ENCODE measurements at regions not wholly inside any gene's neighbourhood (a gene's known extent, or its start where the extent isn't known, plus 50 kb on each side); places are given as distances from the start of the nearest gene placed in this dataset.

DNA sequence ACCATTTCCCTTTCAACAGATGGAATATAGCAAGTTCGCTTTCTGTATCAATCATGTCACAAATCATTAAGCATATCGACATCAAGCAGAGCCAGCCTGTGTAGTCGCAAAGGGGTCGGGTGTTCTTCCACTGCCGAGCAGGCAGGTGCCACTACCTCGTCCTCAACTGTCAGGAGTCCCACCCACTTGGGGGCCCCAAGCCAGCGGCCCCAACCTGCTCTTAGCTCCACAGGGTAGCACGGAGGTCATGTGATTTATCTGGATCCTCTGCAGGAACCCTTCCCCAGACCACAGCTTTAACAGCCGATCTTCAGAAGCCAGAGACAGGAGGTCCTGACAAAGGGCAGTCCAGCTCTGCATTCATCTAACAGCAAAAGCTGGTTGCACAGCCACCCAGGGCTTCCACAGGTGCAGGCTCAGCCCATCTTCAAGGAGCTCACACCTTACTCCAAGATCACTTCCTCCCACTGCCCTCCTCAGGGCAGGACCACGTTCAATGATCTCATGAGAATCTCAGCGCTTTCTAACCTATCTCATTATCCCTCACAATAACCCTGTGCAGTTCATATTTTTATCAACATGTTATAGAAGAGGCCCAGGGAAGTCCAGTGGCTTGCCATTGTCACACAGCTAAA, 110.2 kb downstream of the TRIM29 start:
- DNase-seq (ENCODE audit: low spot score), result peak; percentile 16
- no peaks in the 10 kb centered on the region for H3K27me3 ChIP-seq (ENCODE audit: control insufficient read depth in 4 of 4, insufficient read depth in 4 of 4, low read length in 3 of 4)
- H3K27ac ChIP-seq (ENCODE audit: low read depth in 1 of 2, low read length in 2 of 2), result no peak overlapping the region

DNA sequence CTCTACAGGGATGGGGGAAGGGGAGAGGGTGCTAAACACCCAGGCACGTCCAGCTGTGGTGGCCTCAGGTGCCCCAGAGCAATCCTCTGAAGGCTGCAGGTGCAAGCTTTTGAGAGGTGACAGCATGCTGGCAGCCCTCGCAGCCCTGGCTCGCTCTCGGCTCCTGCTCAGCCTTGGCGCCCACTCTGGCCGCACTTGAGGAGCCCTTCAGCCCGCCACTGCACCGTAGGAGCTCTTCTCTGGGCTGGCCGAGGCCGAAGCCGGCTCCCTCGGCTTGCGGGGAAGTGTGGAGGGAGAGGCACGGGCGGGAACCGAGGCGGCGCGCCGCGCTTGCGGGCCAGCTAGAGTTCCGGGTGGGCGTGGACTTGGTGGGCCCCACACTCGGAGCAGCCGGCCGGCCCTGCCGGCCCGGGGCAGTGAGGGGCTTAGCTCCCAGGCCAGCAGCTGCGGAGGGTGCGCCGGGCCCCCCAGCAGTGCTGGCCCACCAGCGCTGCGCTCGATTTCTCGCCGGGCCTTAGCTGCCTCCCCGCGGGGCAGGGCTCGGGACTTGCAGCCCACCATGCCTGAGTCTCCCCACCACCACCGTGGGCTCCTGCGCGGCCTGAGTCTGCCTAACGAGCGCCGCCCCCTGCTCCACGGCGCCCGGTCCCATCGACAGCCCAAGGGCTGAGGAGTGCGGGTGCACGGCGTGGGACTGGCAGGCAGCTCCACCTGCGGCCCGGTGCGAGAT, 112.1 kb downstream of the TRIM29 start:
- no peak for TF ChIP-seq CTCF (IDR thresholded peaks at IDR 0.05; ENCODE audit: low read depth, low read length, missing input control)
- no peak for TF ChIP-seq GABPA (IDR thresholded peaks at IDR 0.05 in 1 of 2, conservative IDR thresholded peaks at IDR 0.05 in 1 of 2)
- no peak for TF ChIP-seq RXRA (IDR thresholded peaks at IDR 0.05)
- TF ChIP-seq EGR1 (IDR thresholded peaks at IDR 0.05; ENCODE audit: low read depth in 2 of 2), result no peak
- TF ChIP-seq HNF4A (conservative IDR thresholded peaks at IDR 0.05), result no peak
- TF ChIP-seq HNF4G (IDR thresholded peaks at IDR 0.05), result no peak
- no peak for TF ChIP-seq SP1 (IDR thresholded peaks at IDR 0.05)
- TF ChIP-seq FOXA2 (IDR thresholded peaks at IDR 0.05), result no peak
- no peak overlapping the region for H3K4me3 ChIP-seq (ENCODE audit: low read depth in 1 of 3, low read length in 3 of 3)
- H3K4me1 ChIP-seq (ENCODE audit: control insufficient read depth in 4 of 4, insufficient read depth in 4 of 4, low read length in 3 of 4), result peaks cover 2 to 13% (median 7%) of the 10 kb centered on the region in 4 donors
- H3K9me3 ChIP-seq (ENCODE audit: control insufficient read depth in 4 of 4, low read length in 3 of 4), result no peaks in the 10 kb centered on the region
- no peaks in the 10 kb centered on the region for H3K36me3 ChIP-seq (ENCODE audit: control insufficient read depth in 4 of 4, insufficient read depth in 3 of 4, low read depth in 1 of 4, low read length in 3 of 4)
- WGBS, result 94% methylated on average over 56 of the region's 56 CpGs
- no peak overlapping the region for H3K9ac ChIP-seq (ENCODE audit: low read depth in 1 of 2, low read length in 2 of 2)
- peak; percentile 17 for DNase-seq (ENCODE audit: low spot score)
- no peaks in the 10 kb centered on the region for H3K27me3 ChIP-seq (ENCODE audit: control insufficient read depth in 4 of 4, insufficient read depth in 4 of 4, low read length in 3 of 4)
- H3K27ac ChIP-seq (ENCODE audit: low read depth in 1 of 2, low read length in 2 of 2), result no peak overlapping the region

More for the DNA sequence above, 110.2 kb downstream of the TRIM29 start:
- WGBS, result 67% methylated on average over 11 of the region's 11 CpGs
- Histone ChIP-seq H3K36me3 (ENCODE audit: control insufficient read depth in 4 of 4, insufficient read depth in 3 of 4, low read depth in 1 of 4, low read length in 3 of 4) (no peaks in the 10 kb centered on the region), H3K4me3 (ENCODE audit: low read depth in 1 of 3, low read length in 3 of 3) (no peak overlapping the region), H3K9me3 (ENCODE audit: control insufficient read depth in 4 of 4, low read length in 3 of 4) (no peaks in the 10 kb centered on the region), H3K9ac (ENCODE audit: low read depth in 1 of 2, low read length in 2 of 2) (no peak overlapping the region), H3K4me1 (ENCODE audit: control insufficient read depth in 4 of 4, insufficient read depth in 4 of 4, low read length in 3 of 4) (peaks cover 0 to 6% (median 1%) of the 10 kb centered on the region in 4 donors)
- TF ChIP-seq FOXA2 (IDR thresholded peaks at IDR 0.05), result no peak
- TF ChIP-seq ZBTB33 (IDR thresholded peaks at IDR 0.05), result no peak
- TF ChIP-seq TAF1 (conservative IDR thresholded peaks at IDR 0.05), result no peak

- Histone ChIP-seq H3K27me3 (ENCODE audit: control insufficient read depth in 4 of 4, insufficient read depth in 4 of 4, low read length in 3 of 4) (no peaks in the 10 kb centered on the region), H3K9me3 (ENCODE audit: control insufficient read depth in 4 of 4, low read length in 3 of 4) (no peaks in the 10 kb centered on the region), H3K4me1 (ENCODE audit: control insufficient read depth in 4 of 4, insufficient read depth in 4 of 4, low read length in 3 of 4) (peaks cover 2 to 13% (median 7%) of the 10 kb centered on the region in 4 donors), H3K4me3 (ENCODE audit: low read depth in 1 of 3, low read length in 3 of 3) (no peak overlapping the region), H3K36me3 (ENCODE audit: control insufficient read depth in 4 of 4, insufficient read depth in 3 of 4, low read depth in 1 of 4, low read length in 3 of 4) (no peaks in the 10 kb centered on the region), H3K27ac (ENCODE audit: low read depth in 1 of 2, low read length in 2 of 2) (no peak overlapping the region), H3K9ac (ENCODE audit: low read depth in 1 of 2, low read length in 2 of 2) (no peak overlapping the region)
- TF ChIP-seq SP1 (IDR thresholded peaks at IDR 0.05) (no peak), YY1 (IDR thresholded peaks at IDR 0.05) (no peak), CTCF (IDR thresholded peaks at IDR 0.05; ENCODE audit: low read depth, low read length, missing input control) (no peak)
- peak; percentile 21 for DNase-seq (ENCODE audit: low spot score)
- WGBS, result 70% methylated on average over 5 of the region's 5 CpGs
Measured at GRCh38 chr11:120024586-120024985, 113.3 kb downstream of the TRIM29 start.

Data from liver (tissue), 8 donors.